ENCODE measurements at regions not wholly inside any gene's neighbourhood (a gene's known extent, or its start where the extent isn't known, plus 50 kb on each side); places are given as distances from the start of the nearest gene placed in this dataset.

- Histone ChIP-seq H3K27ac (no peak overlapping the region), H3K27me3 (replicated peaks in 1 of 7) (no peaks in the 10 kb centered on the region), H3K36me3 (no peaks in the 10 kb centered on the region), H3K9me3 (no peaks in the 10 kb centered on the region), H3K4me3 (no peak overlapping the region), H3K4me1 (no peaks in the 10 kb centered on the region)
- intact Hi-C loops (cut with DNase I; ENCODE audit: low total_unique reads) = no loop called here
- WGBS, 5 donors = 41 to 61% (median 48%) methylated on average over 3 of the region's 3 CpGs
- DNase-seq = no peak
- TF ChIP-seq POLR2A (IDR thresholded peaks at IDR 0.05) = no peak
- no peak for TF ChIP-seq POLR2AphosphoS5 (IDR thresholded peaks at IDR 0.05)
- TF ChIP-seq, protein P1, sequence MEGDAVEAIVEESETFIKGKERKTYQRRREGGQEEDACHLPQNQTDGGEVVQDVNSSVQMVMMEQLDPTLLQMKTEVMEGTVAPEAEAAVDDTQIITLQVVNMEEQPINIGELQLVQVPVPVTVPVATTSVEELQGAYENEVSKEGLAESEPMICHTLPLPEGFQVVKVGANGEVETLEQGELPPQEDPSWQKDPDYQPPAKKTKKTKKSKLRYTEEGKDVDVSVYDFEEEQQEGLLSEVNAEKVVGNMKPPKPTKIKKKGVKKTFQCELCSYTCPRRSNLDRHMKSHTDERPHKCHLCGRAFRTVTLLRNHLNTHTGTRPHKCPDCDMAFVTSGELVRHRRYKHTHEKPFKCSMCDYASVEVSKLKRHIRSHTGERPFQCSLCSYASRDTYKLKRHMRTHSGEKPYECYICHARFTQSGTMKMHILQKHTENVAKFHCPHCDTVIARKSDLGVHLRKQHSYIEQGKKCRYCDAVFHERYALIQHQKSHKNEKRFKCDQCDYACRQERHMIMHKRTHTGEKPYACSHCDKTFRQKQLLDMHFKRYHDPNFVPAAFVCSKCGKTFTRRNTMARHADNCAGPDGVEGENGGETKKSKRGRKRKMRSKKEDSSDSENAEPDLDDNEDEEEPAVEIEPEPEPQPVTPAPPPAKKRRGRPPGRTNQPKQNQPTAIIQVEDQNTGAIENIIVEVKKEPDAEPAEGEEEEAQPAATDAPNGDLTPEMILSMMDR (IDR thresholded peaks at IDR 0.05 in 8 of 11, conservative IDR thresholded peaks at IDR 0.05 in 3 of 11) = no peak
These were observed 125.4 kb upstream of the SPATA16 start for GRCh38 chr3:173266441-173266840.

GRCh38 chr3:173258697-173259096, 117.7 kb upstream of the SPATA16 start:
- DNase-seq = no peak
- Histone ChIP-seq H3K4me3 (no peak overlapping the region), H3K9me3 (no peaks in the 10 kb centered on the region), H3K4me1 (no peaks in the 10 kb centered on the region), H3K36me3 (no peaks in the 10 kb centered on the region), H3K27me3 (replicated peaks in 1 of 7) (no peaks in the 10 kb centered on the region), H3K27ac (no peak overlapping the region)
- intact Hi-C loops (cut with DNase I; ENCODE audit: low total_unique reads) = no loop called here
- TF ChIP-seq POLR2AphosphoS5 (IDR thresholded peaks at IDR 0.05) (no peak), POLR2A (IDR thresholded peaks at IDR 0.05) (no peak)
- 42 to 61% (median 59%) methylated on average over 1 of the region's 1 CpG for WGBS, 5 donors

DNA sequence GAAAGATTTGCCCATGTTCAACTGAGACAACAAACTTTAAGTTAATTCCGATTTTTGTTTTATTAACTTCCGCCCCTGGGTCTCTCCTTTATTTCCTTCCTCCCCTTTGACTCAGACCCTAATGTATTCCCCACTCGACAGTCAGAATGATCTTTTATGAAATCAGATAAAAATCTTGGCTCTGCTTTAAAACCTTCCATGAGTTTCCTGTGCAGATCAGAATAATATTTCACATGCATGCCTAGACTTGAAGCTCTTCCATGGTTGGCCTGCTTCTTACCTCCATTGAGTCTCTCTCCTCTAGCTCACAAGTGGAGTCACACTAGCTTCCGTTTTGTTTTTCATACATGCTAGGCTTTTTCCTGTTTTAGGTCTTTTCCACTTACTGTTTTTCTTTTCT, 116.8 kb upstream of the SPATA16 start:
- intact Hi-C loops (cut with DNase I; ENCODE audit: low total_unique reads) = no loop called here
- DNase-seq = no peak
- Histone ChIP-seq H3K27me3 (replicated peaks in 1 of 7) (no peaks in the 10 kb centered on the region), H3K4me1 (no peaks in the 10 kb centered on the region), H3K4me3 (no peak overlapping the region), H3K27ac (no peak overlapping the region), H3K36me3 (no peaks in the 10 kb centered on the region), H3K9me3 (no peaks in the 10 kb centered on the region)
- WGBS, 5 donors = 64 to 78% (median 71%) methylated on average over 4 of the region's 4 CpGs
- no peak for TF ChIP-seq POLR2AphosphoS5 (IDR thresholded peaks at IDR 0.05)
- TF ChIP-seq, protein P1 (IDR thresholded peaks at IDR 0.05 in 8 of 11, conservative IDR thresholded peaks at IDR 0.05 in 3 of 11) = no peak
- no peak for TF ChIP-seq POLR2A (IDR thresholded peaks at IDR 0.05)

DNA sequence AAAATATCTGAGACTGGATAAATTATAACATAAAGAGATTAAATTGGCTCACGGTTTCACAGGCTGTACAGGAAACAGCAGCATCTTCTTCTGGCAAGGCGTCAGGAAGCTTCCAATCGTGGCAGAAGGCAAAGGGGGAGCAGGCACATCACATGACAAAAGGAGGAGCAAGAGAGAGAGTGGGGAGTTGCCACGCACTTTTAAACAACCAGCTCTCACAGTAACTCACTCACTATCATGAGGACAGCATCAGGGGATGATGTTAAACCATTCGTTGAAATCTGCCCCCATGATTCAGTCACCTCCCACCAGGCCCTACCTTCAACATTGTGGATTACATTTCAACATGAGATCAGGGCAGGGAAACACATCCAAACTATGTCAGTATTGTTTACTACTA, 114.5 kb upstream of the SPATA16 start:
- Histone ChIP-seq H3K9me3 (no peaks in the 10 kb centered on the region), H3K27me3 (replicated peaks in 1 of 7) (no peaks in the 10 kb centered on the region), H3K27ac (no peak overlapping the region), H3K4me1 (no peaks in the 10 kb centered on the region), H3K4me3 (no peak overlapping the region), H3K36me3 (no peaks in the 10 kb centered on the region)
- TF ChIP-seq POLR2A (IDR thresholded peaks at IDR 0.05) (no peak), POLR2AphosphoS5 (IDR thresholded peaks at IDR 0.05) (no peak)
- TF ChIP-seq, protein P1 (IDR thresholded peaks at IDR 0.05 in 8 of 11, conservative IDR thresholded peaks at IDR 0.05 in 3 of 11) = no peak
- WGBS, 5 donors = 64 to 80% (median 75%) methylated on average over 5 of the region's 5 CpGs
- DNase-seq = no peak
- intact Hi-C loops (cut with DNase I; ENCODE audit: low total_unique reads) = no loop called here

DNA sequence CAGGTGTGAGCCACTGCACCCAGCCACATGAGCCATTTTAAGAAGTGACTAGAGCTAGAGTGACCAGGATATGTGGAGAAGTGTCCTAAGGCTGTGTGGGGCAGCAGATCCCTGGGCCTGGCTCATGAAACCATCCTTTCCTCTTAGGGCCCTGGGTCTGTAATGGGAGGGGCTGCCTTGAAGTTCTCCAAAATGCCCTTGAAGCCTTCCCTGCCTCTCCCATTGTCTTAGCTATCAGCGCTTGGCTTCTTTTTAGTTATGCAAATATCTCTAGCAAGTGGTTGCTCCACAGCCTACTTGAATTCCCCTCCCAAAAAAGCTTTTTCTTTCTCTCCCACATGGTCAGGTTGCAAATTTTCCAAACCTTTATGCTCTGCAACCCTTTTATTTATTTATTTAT, 112.4 kb upstream of the SPATA16 start:
- no peak overlapping the region for H3K4me3 ChIP-seq
- intact Hi-C loops (cut with DNase I; ENCODE audit: low total_unique reads) = no loop called here
- no peaks in the 10 kb centered on the region for H3K27me3 ChIP-seq (replicated peaks in 1 of 7)
- no peak overlapping the region for H3K27ac ChIP-seq
- no peaks in the 10 kb centered on the region for H3K4me1 ChIP-seq
- H3K9me3 ChIP-seq = peaks cover 0 to 8% (median 0%) of the 10 kb centered on the region in 8 donors
- 76 to 100% (median 91%) methylated on average over 1 of the region's 1 CpG for WGBS, 5 donors
- H3K36me3 ChIP-seq = no peaks in the 10 kb centered on the region
- no peak for DNase-seq
- TF ChIP-seq, protein P1 (IDR thresholded peaks at IDR 0.05 in 8 of 11, conservative IDR thresholded peaks at IDR 0.05 in 3 of 11) = no peak
- no peak for TF ChIP-seq POLR2AphosphoS5 (IDR thresholded peaks at IDR 0.05)
- TF ChIP-seq POLR2A (IDR thresholded peaks at IDR 0.05) = no peak
